Glomerular visceral epithelial cell (primary cell): ENCODE measurements at regions not wholly inside any gene's neighbourhood (a gene's known extent, or its start where the extent isn't known, plus 50 kb on each side); places are given as distances from the start of the nearest gene placed in this dataset.

Experiments
- DNase-seq: peaks from one replicate; pipeline ENCODE4 v3.0.0-alpha.2; 2016; ENCODE audit errors: extremely low spot score

DNA sequence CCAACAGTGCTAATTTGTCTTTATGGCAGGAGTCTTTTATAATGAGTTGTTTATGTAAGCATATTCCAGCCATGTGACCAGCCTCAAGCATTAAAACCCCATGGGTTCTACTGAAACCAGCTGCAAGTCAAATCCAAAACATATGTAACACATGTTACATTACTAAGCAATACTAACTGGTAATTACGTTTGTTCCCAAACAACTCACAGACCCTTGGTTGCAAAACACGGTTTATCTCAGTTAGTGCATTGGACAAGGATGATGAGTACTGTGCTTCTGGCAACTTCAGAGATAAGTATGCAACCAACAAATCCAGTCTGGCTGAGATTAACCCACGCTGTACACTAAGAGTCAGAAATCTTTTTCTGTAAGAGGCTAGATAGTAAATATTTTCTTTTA is 110.1 kb upstream of the FAR2 start:
- no peak for DNase-seq

DNA sequence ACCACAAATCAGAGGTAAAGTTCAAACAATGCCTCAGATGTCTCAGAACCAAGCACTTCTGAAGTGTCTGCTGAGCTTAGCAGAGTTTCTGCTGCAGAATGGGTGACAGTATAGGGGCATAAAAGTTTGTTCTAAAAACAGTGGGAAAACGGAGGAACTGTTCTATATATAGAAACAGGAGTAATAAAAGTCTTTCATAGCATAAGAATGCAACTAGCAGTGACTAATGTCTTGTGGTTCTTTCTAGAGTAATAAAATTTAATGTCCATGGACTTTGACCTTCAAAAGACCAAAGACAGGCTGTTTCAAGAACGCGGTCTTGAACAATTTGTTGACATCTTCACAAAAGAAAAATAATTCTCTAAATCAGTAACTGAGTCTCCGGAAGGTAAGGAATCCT is 107.5 kb upstream of the FAR2 start:
- DNase-seq: peak; percentile 79

DNA sequence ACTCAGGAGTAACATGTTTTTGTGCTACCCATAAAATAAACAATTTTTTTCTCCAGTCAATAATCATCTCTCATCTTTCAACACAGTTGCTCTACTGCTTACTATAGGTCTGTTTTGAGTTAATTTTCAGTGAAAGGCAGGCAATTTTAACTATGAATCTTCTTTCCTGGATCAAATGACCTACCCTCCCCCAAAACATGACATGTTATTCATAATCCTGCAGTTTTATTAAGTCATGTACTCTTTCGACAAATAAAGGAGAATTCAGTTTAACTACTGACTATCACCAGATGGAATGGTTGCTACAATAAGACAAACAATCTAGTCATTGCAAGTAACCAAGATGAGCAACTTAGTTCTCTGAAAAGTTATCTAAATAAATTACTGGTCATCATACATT is 106.0 kb upstream of the FAR2 start:
- DNase-seq: no peak

DNA sequence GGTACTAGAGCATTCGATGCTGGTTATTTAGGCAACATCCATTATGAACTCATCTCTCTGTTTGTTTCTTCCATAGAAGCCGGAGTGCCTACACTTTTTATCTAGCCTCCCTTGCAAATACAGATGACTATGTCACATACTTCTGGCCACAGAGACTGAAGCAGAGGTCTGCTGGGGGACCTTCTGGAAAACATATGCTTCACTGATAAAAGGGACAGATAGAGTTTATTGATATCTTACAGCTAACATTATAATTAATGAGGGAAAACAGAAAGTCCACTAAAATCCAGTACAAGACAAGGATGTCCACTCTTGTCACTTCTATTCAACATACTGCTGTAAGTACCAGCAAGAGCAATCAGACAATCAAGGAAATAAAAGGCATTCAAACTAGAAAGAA is 104.3 kb upstream of the FAR2 start:
- DNase-seq: no peak

DNA sequence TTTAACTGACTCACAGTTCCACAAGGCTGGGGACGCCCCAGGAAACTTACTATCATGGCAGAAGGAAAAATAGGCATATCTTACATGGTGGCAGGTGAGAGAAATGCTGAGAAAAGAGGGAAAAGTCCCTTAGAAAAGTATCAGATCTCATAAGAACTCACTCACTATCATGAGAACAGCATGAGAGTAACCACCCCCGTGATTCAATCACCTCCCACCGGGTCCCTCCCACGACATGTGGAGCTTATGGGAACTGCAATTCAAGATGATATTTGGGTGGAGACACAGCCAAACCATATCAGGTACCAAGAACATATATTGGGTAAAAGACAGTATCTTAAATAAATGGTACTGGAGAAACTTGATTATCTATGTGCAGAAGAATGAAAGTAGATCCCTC is 100.3 kb upstream of the FAR2 start:
- DNase-seq: no peak

DNA sequence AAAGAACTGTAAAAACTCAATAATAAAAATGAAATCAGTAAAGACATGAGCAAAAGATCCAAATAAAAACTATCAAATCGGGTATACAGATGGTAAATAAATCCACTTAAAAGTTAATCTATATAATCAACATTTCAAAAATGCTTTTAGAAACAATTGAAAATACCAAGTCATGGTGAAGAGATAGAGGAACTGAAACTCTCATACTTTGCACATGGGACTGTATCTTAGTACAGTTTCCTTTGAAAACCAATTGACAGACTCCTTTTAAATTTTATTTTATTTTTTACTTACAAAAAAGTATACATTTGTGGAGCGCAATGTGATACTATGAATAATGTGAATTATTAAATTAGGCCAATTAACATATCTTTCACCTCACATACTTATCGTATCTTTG is 98.6 kb upstream of the FAR2 start:
- no peak for DNase-seq

DNA sequence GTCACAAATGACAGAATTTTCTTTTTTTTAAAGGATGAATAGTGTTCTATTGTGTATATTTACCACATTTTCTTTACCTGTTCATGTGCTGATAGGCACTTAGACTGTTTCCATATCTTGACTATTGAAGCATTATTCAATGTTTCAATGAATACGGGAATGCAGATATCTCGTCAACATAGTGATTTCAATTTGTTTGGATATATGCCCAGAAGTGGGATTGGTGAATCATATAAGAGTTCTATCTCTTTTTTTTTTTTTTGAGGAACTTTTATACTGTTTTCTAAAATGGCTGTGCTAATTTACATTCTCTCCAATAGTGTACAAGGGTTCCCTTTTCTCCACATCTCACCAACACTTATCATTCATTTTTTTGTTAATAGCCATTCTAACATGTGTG is 97.9 kb upstream of the FAR2 start:
- no peak for DNase-seq

DNA sequence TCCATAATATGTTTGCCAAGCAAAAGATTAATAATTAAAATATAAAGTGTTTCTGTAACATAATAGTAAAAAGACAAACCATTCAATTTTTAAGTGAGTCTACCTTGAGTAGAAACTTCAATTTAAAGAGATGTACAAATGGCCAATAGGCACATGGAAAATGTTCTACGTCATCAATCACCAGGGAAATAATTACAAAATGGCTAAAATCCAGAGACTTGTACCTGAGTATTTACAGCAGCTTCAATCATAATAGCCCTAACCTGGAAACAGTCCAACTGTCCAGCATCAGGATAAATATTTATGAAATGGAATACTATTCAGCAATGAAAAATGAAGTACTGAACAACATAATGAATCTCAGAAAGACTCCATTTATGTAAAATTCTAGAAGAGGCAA is 95.5 kb upstream of the FAR2 start:
- no peak for DNase-seq

DNA sequence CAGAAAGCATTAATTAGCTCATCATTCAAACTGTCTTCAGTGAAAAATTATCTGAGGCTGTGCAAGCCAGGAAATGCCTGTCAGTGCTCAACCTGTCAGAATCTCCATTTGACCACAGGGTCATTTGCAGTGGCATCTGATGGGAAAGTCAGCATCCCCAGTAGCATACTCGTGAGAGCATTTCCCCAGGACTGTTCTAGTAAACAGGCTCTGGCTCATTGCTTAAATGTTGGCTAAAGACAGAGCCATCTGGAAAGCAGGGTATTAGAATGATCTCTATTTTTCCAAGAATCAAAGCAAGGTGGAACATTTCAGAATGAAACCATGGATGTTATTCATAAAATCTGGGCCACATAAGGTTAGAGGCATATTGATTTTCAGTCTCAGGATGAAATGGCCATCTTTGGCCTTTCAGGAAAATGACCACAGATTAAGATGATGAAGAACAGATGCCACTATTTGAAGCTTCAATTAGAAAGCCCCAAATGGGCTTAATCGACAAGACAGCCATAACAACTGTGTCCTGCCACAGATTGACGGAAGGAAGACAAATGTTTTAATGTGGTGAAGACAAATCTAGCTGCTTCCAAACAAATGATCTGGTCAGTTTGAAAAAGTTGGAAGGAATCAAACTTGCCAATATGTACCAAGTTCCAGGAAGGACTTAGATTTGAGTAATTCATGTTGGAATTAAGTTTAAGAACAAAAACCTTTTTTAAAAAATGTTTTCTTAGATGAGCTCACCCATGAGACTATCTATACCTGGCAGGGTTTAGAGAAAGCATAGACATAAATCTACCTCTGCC is 94.0 kb upstream of the FAR2 start:
- no peak for DNase-seq

DNA sequence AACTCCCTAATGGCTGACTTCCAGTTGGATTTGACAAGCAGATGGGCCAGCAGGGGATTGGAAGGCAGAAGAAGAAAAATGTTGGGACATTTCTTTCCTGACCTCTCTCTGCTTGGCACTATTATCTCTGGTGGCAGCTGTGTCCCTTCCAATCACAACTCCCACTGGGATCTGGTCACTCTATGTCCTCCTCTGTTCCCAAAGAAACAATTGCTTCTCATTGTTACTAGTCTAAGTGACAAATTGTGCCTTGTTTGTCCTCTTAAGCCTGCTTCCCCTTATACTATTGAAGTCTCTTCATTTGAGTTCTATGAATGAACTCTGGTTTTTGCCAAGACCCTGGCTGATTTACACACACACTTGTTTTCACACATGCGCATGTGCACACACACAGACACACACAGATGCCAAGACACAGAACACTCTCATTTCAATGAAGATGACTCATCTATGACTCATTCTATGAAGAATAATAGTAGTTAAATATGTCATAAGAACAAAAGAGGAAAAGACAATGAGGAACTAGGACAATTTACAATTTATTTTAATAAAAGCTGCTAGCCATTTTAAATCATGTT is 83.0 kb upstream of the FAR2 start:
- DNase-seq: peak; percentile 24

DNA sequence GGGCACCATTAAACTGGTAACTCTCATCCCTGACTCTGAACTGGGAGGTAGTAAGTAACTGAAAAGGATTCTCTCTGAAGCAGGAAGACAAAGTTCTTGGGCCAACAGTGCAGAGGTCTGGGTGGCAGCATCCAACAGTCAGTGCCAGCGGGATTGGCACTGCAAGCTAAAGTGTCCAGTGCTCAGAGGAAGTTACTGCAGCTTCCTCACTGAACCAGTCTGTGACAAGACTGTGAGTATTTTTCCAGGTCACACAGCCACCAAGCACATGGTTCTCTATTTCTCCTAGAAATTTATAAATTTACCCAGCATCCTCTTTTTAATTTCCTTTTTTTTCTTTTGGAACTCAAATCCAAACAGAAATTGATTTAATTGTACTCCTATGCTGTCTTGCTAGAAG is 81.6 kb upstream of the FAR2 start:
- DNase-seq: no peak

DNA sequence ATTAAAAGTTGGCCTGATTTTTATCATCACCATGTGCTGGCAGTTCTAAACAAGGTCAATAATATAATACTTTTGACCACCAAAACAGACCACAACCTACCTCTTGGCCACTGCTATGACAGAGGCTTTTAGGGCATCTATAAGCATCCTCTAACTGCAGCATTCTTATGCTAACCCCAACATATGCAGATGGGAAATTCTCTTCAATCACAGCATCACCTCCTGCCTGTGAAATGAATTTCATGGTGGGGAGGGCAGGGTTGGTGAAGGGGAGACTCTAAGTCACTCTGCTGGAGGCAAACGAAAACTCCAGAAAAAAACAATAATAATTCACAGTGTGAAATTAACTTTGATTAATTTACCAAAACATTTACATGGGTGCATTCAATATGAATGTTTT is 78.8 kb upstream of the FAR2 start:
- DNase-seq: no peak

DNA sequence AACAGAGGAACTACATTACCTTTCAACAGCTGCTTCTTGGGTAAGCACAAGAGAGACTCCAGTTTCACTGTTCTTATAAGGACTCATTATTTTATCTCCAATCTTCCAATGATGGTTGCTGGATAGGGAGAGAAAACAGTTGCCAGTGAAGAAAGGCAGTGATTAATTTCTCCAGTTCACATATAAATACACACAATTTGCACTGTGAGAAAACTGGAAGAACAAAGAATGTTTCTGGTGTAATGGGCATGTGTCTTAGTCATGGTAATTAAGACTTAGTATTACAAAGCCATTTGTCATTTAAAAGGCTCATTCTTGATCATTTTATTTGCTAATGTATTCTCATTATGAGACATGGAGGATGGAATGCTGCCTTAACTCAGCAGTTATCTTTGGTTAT is 78.0 kb upstream of the FAR2 start:
- DNase-seq: no peak

DNA sequence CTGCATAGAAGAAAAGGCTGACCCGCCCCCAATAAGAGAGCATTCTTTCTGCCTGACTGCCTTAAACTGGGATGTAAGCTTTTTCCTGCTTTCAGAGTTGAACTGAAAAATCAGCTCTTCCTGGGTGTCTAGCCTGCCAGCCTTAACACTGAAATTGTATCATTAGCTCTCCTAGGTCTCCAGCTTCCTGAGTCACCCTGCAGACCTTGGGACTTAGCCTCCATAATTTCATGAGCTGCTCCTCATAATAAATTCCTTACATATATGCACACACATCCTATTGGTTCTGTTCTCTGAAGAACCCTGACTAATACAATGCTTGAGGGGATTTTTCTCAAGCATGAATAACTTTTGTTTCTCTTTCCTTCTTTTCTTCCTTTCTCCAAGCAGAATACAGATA is 76.4 kb upstream of the FAR2 start:
- peak; percentile 64 for DNase-seq

DNA sequence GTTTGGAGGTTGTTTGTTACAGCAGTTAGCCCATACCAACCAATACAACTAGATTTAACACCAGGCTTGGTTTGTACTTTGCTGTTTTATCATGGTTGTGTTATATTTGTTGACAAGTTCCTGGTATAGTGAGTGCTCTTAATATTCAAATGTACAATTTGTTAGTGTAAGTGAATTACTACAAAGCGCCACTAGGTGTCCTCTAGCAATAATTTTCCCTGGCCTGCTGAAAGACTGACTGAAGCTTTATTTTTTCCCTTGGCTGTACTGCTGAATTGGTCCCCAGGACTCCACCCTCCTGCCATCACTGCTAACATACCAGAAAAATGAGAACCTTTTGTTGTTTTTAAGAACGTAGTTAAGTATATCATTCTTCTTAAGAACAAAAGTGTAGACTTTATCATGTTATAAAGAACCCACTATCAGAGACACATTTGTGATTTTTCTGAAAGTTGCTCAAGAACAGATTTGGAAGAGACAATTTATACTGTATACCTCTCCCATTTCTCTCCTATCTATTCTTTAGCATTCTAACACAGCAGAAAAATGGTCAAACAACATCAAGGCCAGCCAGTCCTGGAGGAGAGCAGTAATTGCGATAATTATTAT is 75.3 kb upstream of the FAR2 start:
- peak; percentile 56 for DNase-seq

DNA sequence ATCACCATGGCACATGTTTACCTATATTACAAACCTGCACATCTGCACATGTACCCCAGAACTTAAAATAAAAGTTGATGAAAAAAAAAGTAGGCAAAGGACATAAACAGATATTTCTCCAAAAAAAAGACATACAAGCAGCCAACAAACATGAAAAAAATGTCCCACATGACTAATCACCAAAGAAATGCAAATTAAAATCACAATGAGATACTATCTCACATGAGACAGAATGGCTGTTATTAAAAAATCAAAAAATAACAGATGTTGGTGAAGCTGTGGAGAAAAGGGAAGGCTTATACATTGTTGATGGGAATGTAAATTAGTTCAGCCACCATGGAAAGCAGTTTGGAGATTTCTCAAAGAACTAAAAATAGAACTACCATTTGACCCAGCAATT is 68.0 kb upstream of the FAR2 start:
- no peak for DNase-seq

DNA sequence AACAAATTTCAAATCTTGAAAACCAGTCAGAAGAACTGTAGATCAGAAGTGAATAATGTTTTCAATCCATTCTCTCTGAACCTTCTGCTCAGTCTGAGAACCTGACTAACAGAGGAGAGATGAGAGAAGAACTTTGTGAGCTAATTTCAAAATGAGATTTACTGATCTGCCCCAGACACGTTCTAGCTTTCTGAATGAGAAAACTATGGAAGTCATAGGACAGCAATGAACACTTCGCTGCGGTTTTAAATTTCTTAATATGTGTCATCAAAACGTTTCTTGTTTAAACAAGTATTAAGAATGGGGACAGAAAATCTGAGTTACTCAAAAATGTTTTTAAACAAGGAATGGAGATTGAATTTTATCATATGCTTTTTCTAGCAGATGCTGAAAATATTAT is 66.6 kb upstream of the FAR2 start:
- no peak for DNase-seq

DNA sequence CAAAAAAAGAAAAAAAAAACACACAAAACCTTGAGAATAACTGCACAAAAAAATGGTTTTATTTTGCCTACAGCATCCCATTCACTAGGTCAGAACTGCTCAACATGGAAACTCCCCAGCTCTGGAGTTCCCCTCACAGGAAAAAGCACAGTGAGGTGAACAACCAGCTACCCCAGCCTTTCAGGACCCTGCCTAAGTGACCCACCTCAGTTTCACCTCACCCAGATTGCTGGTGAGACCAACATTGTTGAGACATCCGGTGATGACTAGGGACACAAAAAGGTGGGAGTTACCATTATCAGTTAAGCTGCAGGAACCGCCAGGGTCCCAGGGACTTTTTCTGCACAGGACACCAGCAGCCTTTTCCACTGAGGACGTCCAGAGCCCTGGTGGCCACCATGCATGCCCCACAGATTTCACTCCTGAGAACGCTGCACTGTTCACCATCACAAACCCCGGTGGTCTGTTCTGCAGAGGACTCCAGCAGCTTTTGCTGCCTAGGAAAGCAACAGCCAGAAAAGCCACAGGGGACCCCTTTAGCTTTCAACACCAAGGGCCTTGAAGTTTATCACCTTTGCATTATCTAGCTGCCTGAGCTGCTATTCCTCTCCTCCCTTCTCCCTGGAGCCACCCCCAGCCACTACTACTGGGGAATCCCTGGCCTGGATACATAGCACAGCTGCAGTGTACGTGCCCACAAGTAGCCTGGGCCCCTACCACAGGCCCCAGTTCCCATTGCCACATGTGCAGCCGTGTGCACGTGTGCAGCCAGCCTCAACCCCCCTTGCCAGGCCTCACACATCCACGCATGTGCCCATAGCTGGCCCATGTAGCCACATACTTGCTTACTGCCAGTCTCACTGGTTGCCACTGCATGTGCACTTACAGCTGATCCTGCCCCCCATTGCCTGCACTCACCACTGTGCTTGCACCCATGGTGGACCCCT is 62.5 kb upstream of the FAR2 start:
- DNase-seq: no peak

DNA sequence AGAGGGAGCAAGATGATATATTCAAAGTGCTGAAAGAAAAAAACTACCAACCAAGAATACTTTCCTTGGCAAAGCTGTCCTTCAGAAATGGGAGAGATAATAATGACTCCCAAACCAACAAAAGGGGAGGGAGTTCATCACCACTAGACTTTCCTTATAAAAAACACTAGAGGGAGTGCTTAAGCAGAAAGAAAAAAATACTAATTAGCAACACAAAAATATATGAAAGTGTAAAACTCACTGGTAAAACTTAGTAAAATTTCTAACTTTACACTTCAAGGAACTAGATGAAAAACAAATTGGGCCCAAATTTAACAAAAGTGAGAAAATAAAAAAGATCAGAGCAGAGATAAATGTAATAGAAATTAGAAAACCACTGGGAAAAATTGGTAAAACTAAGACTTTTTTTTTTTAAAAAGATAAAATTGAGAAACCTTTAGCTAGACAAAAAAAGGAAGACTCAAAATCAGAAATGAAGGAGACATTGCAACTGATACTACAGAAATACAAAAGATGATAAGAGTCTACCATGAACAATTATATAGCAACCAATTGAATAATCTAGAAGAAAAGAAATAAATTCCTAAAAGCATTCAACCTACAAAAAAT is 60.4 kb upstream of the FAR2 start:
- no peak for DNase-seq
